HCT116 (cell line): ENCODE measurements at regions not wholly inside any gene's neighbourhood (a gene's known extent, or its start where the extent isn't known, plus 50 kb on each side); places are given as distances from the start of the nearest gene placed in this dataset.

Source experiments
- CEBPB ChIP-seq: IDR thresholded peaks from 2 replicates; pipeline ENCODE4 v1.6.1; 2012; ENCODE audit warnings: low read depth
- EZH2 ChIP-seq: fragments of 200-600 bp; sonication (generic); IDR thresholded peaks from 2 replicates; pipeline ENCODE4 v1.6.1; 2017; ENCODE audit warnings: antibody characterized with exemption, mixed run types
- JUND ChIP-seq: IDR thresholded peaks from 2 replicates; pipeline ENCODE4 v1.6.1; 2012
- POLR2A ChIP-seq: IDR thresholded peaks from 2 replicates; pipeline ENCODE4 v1.7.0; 2011; ENCODE audit warnings: borderline replicate concordance; ENCODE audit not compliant: insufficient read depth, insufficient read length; ENCODE audit errors: extremely low read depth
- YY1 ChIP-seq: IDR thresholded peaks from 2 replicates; pipeline ENCODE4 v1.6.1; 2011; ENCODE audit warnings: low read length, low read depth, moderate library complexity, mild to moderate bottlenecking; ENCODE audit not compliant: insufficient replicate concordance; ENCODE audit errors: extremely low read depth
- TF ChIP-seq, protein P1 (sequence below), 3 experiments: fragments of 200-600 bp in 1 of 3; sonication (generic) in 1 of 3; IDR thresholded peaks in 2 of 3; conservative IDR thresholded peaks in 1 of 3; 2 replicates each; pipeline ENCODE4 v1.5.1; 2012 to 2017; ENCODE audit warnings: low read depth in 2 of 3, low read length in 2 of 3, antibody characterized with exemption in 1 of 3, borderline replicate concordance in 1 of 3, control low read depth in 1 of 3, mild to moderate bottlenecking in 1 of 3, mixed read lengths in 1 of 3, mixed run types in 1 of 3, moderate library complexity in 1 of 3; ENCODE audit not compliant: insufficient read depth in 1 of 3
- TF ChIP-seq, protein P2 (sequence below): IDR thresholded peaks from 2 replicates; pipeline ENCODE4 v1.6.1; 2012; ENCODE audit warnings: low read depth

DNA sequence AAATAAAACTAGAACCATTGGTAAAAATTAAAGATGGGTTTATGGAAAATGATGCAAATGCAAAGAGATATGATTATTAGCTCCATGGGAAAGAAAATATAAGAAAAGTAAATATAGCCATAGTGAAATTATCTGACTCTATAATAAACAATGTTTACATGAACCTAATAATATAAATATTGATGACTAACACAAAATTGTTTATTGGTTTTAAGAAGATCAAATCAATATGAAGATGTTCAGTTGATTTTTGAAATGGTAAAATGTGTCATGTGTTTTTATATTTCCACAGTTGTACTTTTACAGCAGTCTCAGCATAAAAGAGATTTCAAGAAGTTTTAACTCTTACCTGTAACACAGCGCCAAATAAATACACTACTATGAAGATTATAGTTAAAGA is 114.0 kb downstream of the SLC41A2 start:
- TF ChIP-seq POLR2A (no peak), EZH2 (no peak), YY1 (no peak), JUND (no peak), CEBPB (no peak)
- TF ChIP-seq, protein P1, sequence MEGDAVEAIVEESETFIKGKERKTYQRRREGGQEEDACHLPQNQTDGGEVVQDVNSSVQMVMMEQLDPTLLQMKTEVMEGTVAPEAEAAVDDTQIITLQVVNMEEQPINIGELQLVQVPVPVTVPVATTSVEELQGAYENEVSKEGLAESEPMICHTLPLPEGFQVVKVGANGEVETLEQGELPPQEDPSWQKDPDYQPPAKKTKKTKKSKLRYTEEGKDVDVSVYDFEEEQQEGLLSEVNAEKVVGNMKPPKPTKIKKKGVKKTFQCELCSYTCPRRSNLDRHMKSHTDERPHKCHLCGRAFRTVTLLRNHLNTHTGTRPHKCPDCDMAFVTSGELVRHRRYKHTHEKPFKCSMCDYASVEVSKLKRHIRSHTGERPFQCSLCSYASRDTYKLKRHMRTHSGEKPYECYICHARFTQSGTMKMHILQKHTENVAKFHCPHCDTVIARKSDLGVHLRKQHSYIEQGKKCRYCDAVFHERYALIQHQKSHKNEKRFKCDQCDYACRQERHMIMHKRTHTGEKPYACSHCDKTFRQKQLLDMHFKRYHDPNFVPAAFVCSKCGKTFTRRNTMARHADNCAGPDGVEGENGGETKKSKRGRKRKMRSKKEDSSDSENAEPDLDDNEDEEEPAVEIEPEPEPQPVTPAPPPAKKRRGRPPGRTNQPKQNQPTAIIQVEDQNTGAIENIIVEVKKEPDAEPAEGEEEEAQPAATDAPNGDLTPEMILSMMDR (IDR thresholded peaks at IDR 0.05 in 2 of 3, conservative IDR thresholded peaks at IDR 0.05 in 1 of 3; ENCODE audit: borderline replicate concordance in 1 of 3, insufficient read depth in 1 of 3, low read depth in 2 of 3, low read length in 2 of 3), result no peak
- TF ChIP-seq, protein P2, sequence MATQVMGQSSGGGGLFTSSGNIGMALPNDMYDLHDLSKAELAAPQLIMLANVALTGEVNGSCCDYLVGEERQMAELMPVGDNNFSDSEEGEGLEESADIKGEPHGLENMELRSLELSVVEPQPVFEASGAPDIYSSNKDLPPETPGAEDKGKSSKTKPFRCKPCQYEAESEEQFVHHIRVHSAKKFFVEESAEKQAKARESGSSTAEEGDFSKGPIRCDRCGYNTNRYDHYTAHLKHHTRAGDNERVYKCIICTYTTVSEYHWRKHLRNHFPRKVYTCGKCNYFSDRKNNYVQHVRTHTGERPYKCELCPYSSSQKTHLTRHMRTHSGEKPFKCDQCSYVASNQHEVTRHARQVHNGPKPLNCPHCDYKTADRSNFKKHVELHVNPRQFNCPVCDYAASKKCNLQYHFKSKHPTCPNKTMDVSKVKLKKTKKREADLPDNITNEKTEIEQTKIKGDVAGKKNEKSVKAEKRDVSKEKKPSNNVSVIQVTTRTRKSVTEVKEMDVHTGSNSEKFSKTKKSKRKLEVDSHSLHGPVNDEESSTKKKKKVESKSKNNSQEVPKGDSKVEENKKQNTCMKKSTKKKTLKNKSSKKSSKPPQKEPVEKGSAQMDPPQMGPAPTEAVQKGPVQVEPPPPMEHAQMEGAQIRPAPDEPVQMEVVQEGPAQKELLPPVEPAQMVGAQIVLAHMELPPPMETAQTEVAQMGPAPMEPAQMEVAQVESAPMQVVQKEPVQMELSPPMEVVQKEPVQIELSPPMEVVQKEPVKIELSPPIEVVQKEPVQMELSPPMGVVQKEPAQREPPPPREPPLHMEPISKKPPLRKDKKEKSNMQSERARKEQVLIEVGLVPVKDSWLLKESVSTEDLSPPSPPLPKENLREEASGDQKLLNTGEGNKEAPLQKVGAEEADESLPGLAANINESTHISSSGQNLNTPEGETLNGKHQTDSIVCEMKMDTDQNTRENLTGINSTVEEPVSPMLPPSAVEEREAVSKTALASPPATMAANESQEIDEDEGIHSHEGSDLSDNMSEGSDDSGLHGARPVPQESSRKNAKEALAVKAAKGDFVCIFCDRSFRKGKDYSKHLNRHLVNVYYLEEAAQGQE, result no peak
